ENCODE measurements at regions not wholly inside any gene's neighbourhood (a gene's known extent, or its start where the extent isn't known, plus 50 kb on each side); places are given as distances from the start of the nearest gene placed in this dataset.

DNA sequence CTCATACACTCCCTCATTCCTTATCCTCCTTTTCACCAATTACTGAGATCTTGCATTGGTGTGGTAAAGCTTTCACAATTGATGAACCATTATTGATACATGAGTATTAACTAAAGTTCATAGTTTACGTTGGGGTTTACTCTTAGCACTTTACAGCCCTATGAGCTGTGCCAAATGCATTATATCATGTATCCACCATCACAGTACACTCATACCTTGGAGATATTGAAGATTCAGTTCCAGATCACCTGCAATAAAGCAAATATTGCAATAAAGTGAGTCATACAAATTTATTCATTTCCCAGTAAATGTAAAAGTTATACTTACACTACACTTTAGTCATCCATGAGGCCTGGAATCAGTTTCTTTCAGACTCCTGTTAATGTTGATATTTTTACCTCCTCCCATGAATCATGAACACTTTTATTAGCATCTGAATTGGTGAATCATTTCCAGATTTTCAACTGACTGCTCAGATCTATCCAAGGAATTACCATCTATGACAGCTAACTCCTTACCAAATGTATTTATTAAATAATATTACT lies 546.6 kb upstream of the PTPRD start:
- H3K9me3 ChIP-seq (ENCODE audit: low read length): no peaks in the 10 kb centered on the region
- H4K20me1 ChIP-seq (ENCODE audit: insufficient read depth, low read length): no peaks in the 10 kb centered on the region
- H3K36me3 ChIP-seq (ENCODE audit: insufficient read depth, low read length): no peaks in the 10 kb centered on the region
- no peaks in the 10 kb centered on the region for H3K79me2 ChIP-seq (ENCODE audit: insufficient read depth, low read depth, low read length)
- no peaks in the 10 kb centered on the region for H3K9me2 ChIP-seq (ENCODE audit: insufficient read depth, low read length)
- H3K4me1 ChIP-seq (ENCODE audit: insufficient read depth, low read length, poor library complexity, severe bottlenecking): no peaks in the 10 kb centered on the region
- no peak overlapping the region for H3K4me2 ChIP-seq (ENCODE audit: low read length)
- TF ChIP-seq EZH2phosphoT487 (IDR thresholded peaks at IDR 0.05; ENCODE audit: borderline replicate concordance, low read depth, low read length): no peak
- TF ChIP-seq, protein P1, sequence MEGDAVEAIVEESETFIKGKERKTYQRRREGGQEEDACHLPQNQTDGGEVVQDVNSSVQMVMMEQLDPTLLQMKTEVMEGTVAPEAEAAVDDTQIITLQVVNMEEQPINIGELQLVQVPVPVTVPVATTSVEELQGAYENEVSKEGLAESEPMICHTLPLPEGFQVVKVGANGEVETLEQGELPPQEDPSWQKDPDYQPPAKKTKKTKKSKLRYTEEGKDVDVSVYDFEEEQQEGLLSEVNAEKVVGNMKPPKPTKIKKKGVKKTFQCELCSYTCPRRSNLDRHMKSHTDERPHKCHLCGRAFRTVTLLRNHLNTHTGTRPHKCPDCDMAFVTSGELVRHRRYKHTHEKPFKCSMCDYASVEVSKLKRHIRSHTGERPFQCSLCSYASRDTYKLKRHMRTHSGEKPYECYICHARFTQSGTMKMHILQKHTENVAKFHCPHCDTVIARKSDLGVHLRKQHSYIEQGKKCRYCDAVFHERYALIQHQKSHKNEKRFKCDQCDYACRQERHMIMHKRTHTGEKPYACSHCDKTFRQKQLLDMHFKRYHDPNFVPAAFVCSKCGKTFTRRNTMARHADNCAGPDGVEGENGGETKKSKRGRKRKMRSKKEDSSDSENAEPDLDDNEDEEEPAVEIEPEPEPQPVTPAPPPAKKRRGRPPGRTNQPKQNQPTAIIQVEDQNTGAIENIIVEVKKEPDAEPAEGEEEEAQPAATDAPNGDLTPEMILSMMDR (conservative IDR thresholded peaks at IDR 0.05; ENCODE audit: low read length): no peak
- CTCF ChIA-PET (ENCODE audit: unreplicated experiment): no interaction called here
- no peak for DNase-seq (ENCODE audit: low spot score)
- no peak overlapping the region for H3K27ac ChIP-seq (ENCODE audit: low read depth, low read length, poor library complexity, severe bottlenecking)
- H2AFZ ChIP-seq (ENCODE audit: low read length): no peak overlapping the region
- no peak overlapping the region for H3K4me3 ChIP-seq (ENCODE audit: low read depth, low read length, poor library complexity, severe bottlenecking)
- POLR2A ChIA-PET: interaction anchor here (0.7 kb wide), 1 partner anchor 40 kb away, joined by 3 read pairs; no protein-coding TSS in a partner anchor
- intact Hi-C loops (cut with micrococcal nuclease; ENCODE audit: unreplicated experiment): no loop called here
- no TSS peak for BruUV-seq (replicated peaks)

DNA sequence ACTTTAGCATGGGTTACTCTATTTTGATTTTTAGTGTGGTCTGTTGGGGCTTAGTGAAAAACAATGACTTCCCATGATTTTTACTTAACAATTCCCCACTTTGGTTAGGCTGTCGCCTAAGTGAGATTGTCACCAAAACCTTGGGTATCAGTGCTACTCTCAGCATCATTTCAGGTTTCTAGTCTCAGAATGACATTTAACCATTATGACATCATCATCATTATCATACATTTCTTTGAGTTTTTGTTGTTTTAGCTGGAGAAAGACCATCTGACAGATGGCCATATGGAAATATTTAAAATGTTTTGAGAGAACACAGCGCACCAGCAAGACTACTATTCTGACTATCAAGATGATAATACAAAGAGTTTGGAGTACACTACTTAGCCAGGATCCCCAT lies 551.0 kb upstream of the PTPRD start:
- Histone ChIP-seq H4K20me1 (ENCODE audit: insufficient read depth, low read length) (no peaks in the 10 kb centered on the region), H3K9me2 (ENCODE audit: insufficient read depth, low read length) (no peaks in the 10 kb centered on the region), H3K27ac (ENCODE audit: low read depth, low read length, poor library complexity, severe bottlenecking) (no peak overlapping the region), H3K9me3 (ENCODE audit: low read length) (no peaks in the 10 kb centered on the region), H3K4me1 (ENCODE audit: insufficient read depth, low read length, poor library complexity, severe bottlenecking) (no peaks in the 10 kb centered on the region), H3K4me3 (ENCODE audit: low read depth, low read length, poor library complexity, severe bottlenecking) (no peak overlapping the region), H3K79me2 (ENCODE audit: insufficient read depth, low read depth, low read length) (no peaks in the 10 kb centered on the region), H3K36me3 (ENCODE audit: insufficient read depth, low read length) (no peaks in the 10 kb centered on the region), H2AFZ (ENCODE audit: low read length) (no peak overlapping the region), H3K4me2 (ENCODE audit: low read length) (no peak overlapping the region)
- no TSS peak for BruUV-seq (replicated peaks)
- no peak for TF ChIP-seq EZH2phosphoT487 (IDR thresholded peaks at IDR 0.05; ENCODE audit: borderline replicate concordance, low read depth, low read length)
- TF ChIP-seq, protein P1 (conservative IDR thresholded peaks at IDR 0.05; ENCODE audit: low read length): no peak
- intact Hi-C loops (cut with micrococcal nuclease; ENCODE audit: unreplicated experiment): no loop called here
- no peak for DNase-seq (ENCODE audit: low spot score)
- ChIA-PET CTCF (ENCODE audit: unreplicated experiment) (no interaction called here), POLR2A (no interaction called here)

DNA sequence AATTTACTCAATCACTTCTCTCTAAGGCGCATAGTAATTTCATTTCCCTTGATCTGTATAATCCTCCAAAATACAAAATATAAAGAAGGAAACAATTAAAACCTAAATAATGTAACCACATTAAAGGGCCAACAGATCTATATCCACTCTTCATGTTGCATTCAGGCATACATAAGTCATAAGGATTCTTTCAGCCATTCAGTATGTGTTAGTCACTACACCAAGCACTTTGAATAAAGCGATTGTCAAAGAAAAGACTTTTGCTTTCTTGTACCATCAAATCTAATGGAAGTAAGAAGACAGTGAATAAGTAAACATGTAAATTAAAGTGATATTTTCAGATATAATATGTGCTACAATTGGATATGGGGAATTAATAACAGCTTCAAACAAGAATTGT lies 569.2 kb upstream of the PTPRD start:
- Histone ChIP-seq H2AFZ (ENCODE audit: low read length) (no peak overlapping the region), H3K4me1 (ENCODE audit: insufficient read depth, low read length, poor library complexity, severe bottlenecking) (no peaks in the 10 kb centered on the region), H3K79me2 (ENCODE audit: insufficient read depth, low read depth, low read length) (no peaks in the 10 kb centered on the region), H4K20me1 (ENCODE audit: insufficient read depth, low read length) (no peaks in the 10 kb centered on the region), H3K4me2 (ENCODE audit: low read length) (no peak overlapping the region), H3K27ac (ENCODE audit: low read depth, low read length, poor library complexity, severe bottlenecking) (no peak overlapping the region), H3K9me2 (ENCODE audit: insufficient read depth, low read length) (no peaks in the 10 kb centered on the region), H3K9me3 (ENCODE audit: low read length) (no peaks in the 10 kb centered on the region), H3K36me3 (ENCODE audit: insufficient read depth, low read length) (no peaks in the 10 kb centered on the region), H3K4me3 (ENCODE audit: low read depth, low read length, poor library complexity, severe bottlenecking) (no peak overlapping the region)
- BruUV-seq (replicated peaks): no TSS peak
- DNase-seq (ENCODE audit: low spot score): no peak
- intact Hi-C loops (cut with micrococcal nuclease; ENCODE audit: unreplicated experiment): no loop called here
- no peak for TF ChIP-seq EZH2phosphoT487 (IDR thresholded peaks at IDR 0.05; ENCODE audit: borderline replicate concordance, low read depth, low read length)
- TF ChIP-seq, protein P1 (conservative IDR thresholded peaks at IDR 0.05; ENCODE audit: low read length): no peak
- ChIA-PET POLR2A (interaction anchor here (1.3 kb wide), 1 partner anchor 21 kb away, joined by 4 read pairs; no protein-coding TSS in a partner anchor), CTCF (ENCODE audit: unreplicated experiment) (no interaction called here)

Data from OCI-LY7 (cell line).